ENCODE measurements at regions not wholly inside any gene's neighbourhood (a gene's known extent, or its start where the extent isn't known, plus 50 kb on each side); places are given as distances from the start of the nearest gene placed in this dataset.

- FAIRE-seq, result no peak
- intact Hi-C loops (cut with micrococcal nuclease) (no loop called here), in situ Hi-C loops (cut with MboI) (no loop called here)
- H3K36me3 ChIP-seq (ENCODE audit: control insufficient read depth, insufficient read depth, low read length), result no peaks in the 10 kb centered on the region
- H3K9me3 ChIP-seq (replicated peaks; ENCODE audit: control insufficient read depth, insufficient read depth, low read depth, low read length), result 0 out of 2 replicates have a peak, but pooled peaks cover 3% of the 10 kb centered on the region
- ChIA-PET POLR2A (no interaction called here), CTCF (ENCODE audit: low intra/inter-chr PET ratio) (no interaction called here)
- no peaks in the 10 kb centered on the region for H3K9me1 ChIP-seq (ENCODE audit: control insufficient read depth, insufficient read depth, low read length)
- WGBS (ENCODE audit: insufficient coverage, low coverage, missing lambda C conversion rate), result 0% methylated on average over 1 of the region's 1 CpG
- DNase-seq (ENCODE audit: extremely low read depth in 1 of 4, low spot score in 3 of 4), result no peak
- no peak overlapping the region for H3K9ac ChIP-seq (ENCODE audit: insufficient read depth in 1 of 2, low read depth in 2 of 2, low read length in 2 of 2)
- TF ChIP-seq NFRKB (IDR thresholded peaks at IDR 0.05; ENCODE audit: low read depth), result no peak
- no peak for TF ChIP-seq EP300 (IDR thresholded peaks at IDR 0.05; ENCODE audit: low read length)
- TF ChIP-seq RBM15 (IDR thresholded peaks at IDR 0.05; ENCODE audit: insufficient read depth, low read length), result no peak
- TF ChIP-seq PCBP2 (IDR thresholded peaks at IDR 0.05; ENCODE audit: low read depth, low read length, poor library complexity, severe bottlenecking), result no peak
- TF ChIP-seq BCL6 (CRISPR knock-in tag; IDR thresholded peaks at IDR 0.05), result no peak
- no peak for TF ChIP-seq GTF2E2 (tag; IDR thresholded peaks at IDR 0.05)
- TF ChIP-seq XRCC4 (IDR thresholded peaks at IDR 0.05; ENCODE audit: extremely low read depth, insufficient read depth, insufficient read length), result no peak
- TF ChIP-seq CC2D1A (IDR thresholded peaks at IDR 0.05), result no peak
- no peak for TF ChIP-seq POLR2H (tag; IDR thresholded peaks at IDR 0.05; ENCODE audit: low read depth)
- TF ChIP-seq ZNF274 (IDR thresholded peaks at IDR 0.05; ENCODE audit: borderline replicate concordance, low read depth, low read length), result no peak
- TF ChIP-seq, protein P1, sequence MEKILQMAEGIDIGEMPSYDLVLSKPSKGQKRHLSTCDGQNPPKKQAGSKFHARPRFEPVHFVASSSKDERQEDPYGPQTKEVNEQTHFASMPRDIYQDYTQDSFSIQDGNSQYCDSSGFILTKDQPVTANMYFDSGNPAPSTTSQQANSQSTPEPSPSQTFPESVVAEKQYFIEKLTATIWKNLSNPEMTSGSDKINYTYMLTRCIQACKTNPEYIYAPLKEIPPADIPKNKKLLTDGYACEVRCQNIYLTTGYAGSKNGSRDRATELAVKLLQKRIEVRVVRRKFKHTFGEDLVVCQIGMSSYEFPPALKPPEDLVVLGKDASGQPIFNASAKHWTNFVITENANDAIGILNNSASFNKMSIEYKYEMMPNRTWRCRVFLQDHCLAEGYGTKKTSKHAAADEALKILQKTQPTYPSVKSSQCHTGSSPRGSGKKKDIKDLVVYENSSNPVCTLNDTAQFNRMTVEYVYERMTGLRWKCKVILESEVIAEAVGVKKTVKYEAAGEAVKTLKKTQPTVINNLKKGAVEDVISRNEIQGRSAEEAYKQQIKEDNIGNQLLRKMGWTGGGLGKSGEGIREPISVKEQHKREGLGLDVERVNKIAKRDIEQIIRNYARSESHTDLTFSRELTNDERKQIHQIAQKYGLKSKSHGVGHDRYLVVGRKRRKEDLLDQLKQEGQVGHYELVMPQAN (IDR thresholded peaks at IDR 0.05; ENCODE audit: borderline replicate concordance), result no peak
- TF ChIP-seq SMC3 (conservative IDR thresholded peaks at IDR 0.05; ENCODE audit: insufficient read depth, low read depth, low read length), result no peak
- no peak for TF ChIP-seq MEF2D (tag; conservative IDR thresholded peaks at IDR 0.05; ENCODE audit: low read depth)
- no peak for TF ChIP-seq ZBTB8A (IDR thresholded peaks at IDR 0.05; ENCODE audit: partially characterized antibody)
- TF ChIP-seq ZNF277 (CRISPR knock-in tag; IDR thresholded peaks at IDR 0.05; ENCODE audit: borderline replicate concordance), result no peak
- no peak for TF ChIP-seq SRSF1 (IDR thresholded peaks at IDR 0.05; ENCODE audit: low read depth, low read length)
- TF ChIP-seq SMAD1 (IDR thresholded peaks at IDR 0.05; ENCODE audit: low read depth, low read length, partially characterized antibody), result no peak
- TF ChIP-seq UBTF (IDR thresholded peaks at IDR 0.05; ENCODE audit: borderline replicate concordance in 1 of 2, low read depth in 2 of 2, low read length in 2 of 2), result no peak
- no peak for TF ChIP-seq OTX1 (CRISPR knock-in tag; IDR thresholded peaks at IDR 0.05)
- H4K20me1 ChIP-seq (replicated peaks; ENCODE audit: control insufficient read depth, insufficient read depth, low read length), result no peaks in the 10 kb centered on the region
- no peak overlapping the region for H3K4me2 ChIP-seq (ENCODE audit: insufficient read depth, low read length)
- H3K27ac ChIP-seq (ENCODE audit: extremely low read depth, low read depth, low read length), result no peak overlapping the region
- ATAC-seq, result no peak
- BruUV-seq (replicated peaks), result no TSS peak
- H3K79me2 ChIP-seq (ENCODE audit: control insufficient read depth, insufficient read depth, low read length), result no peaks in the 10 kb centered on the region
- H3K4me3 ChIP-seq, result no peak overlapping the region
- no peak overlapping the region for H2AFZ ChIP-seq (ENCODE audit: low read depth, low read length)
- no peaks in the 10 kb centered on the region for H3K4me1 ChIP-seq (replicated peaks in 1 of 2; ENCODE audit: control insufficient read depth in 2 of 2, insufficient read depth in 2 of 2, low read length in 2 of 2)
- H3K27me3 ChIP-seq (ENCODE audit: control insufficient read depth in 2 of 2, insufficient read depth in 2 of 2, low read length in 2 of 2), result no peaks in the 10 kb centered on the region
These were observed 286.6 kb upstream of the ZP4 start for GRCh38 chr1:238177351-238177750.

All from K562 (cell line).